SK-N-SH (cell line): ENCODE measurements at regions not wholly inside any gene's neighbourhood (a gene's known extent, or its start where the extent isn't known, plus 50 kb on each side); places are given as distances from the start of the nearest gene placed in this dataset.

Experiments
- EP300 ChIP-seq, 2 experiments: IDR thresholded peaks; 2 replicates each; pipeline versions ENCODE4 v1.4.0 to v1.6.1; 2012; ENCODE audit warnings: borderline replicate concordance in 1 of 2, low read depth in 1 of 2, low read length in 1 of 2
- EZH2phosphoT487 ChIP-seq: fragments of 200-600 bp; sonication (generic); IDR thresholded peaks from 2 replicates; pipeline ENCODE4 v1.6.1; 2017; ENCODE audit warnings: low read depth, mixed run types, mild to moderate bottlenecking, antibody characterized with exemption, moderate library complexity, borderline replicate concordance
- FOXJ3 ChIP-seq: sonication (generic); formaldehyde crosslinking; IDR thresholded peaks from 2 replicates; pipeline ENCODE4 v1.5.1; 2020; ENCODE audit warnings: mild to moderate bottlenecking, missing genetic modification reagents
- GABPA ChIP-seq: IDR thresholded peaks from 2 replicates; pipeline ENCODE4 v1.4.0; 2012; ENCODE audit warnings: low read depth, mild to moderate bottlenecking
- POLR2AphosphoS5 ChIP-seq: IDR thresholded peaks from 2 replicates; pipeline ENCODE4 v1.6.1; 2012; ENCODE audit warnings: low read depth, low read length
- RAD21 ChIP-seq: IDR thresholded peaks from 2 replicates; pipeline ENCODE4 v1.6.1; 2012; ENCODE audit warnings: mild to moderate bottlenecking, low read length
- RXRA ChIP-seq: IDR thresholded peaks from 2 replicates; pipeline ENCODE4 v1.4.0; 2012; ENCODE audit warnings: low read depth, mild to moderate bottlenecking, borderline replicate concordance
- SIN3A ChIP-seq: IDR thresholded peaks from 2 replicates; pipeline ENCODE4 v1.6.1; 2012; ENCODE audit warnings: low read depth, mild to moderate bottlenecking, low read length, moderate library complexity, borderline replicate concordance
- SMC3 ChIP-seq: IDR thresholded peaks from 2 replicates; pipeline ENCODE4 v1.6.1; 2012; ENCODE audit warnings: low read depth, low read length, improper control_type of control experiment
- TCF12 ChIP-seq: IDR thresholded peaks from 2 replicates; pipeline ENCODE4 v1.4.0; 2012
- TF ChIP-seq, protein P1 (sequence below): fragments of 200-600 bp; sonication (generic); IDR thresholded peaks from 2 replicates; pipeline ENCODE4 v1.6.1; 2017; ENCODE audit warnings: antibody characterized with exemption, mild to moderate bottlenecking, moderate library complexity
- TF ChIP-seq, protein P2 (sequence below): IDR thresholded peaks from 2 replicates; pipeline ENCODE4 v1.6.1; 2012; ENCODE audit warnings: mild to moderate bottlenecking, low read depth, low read length, moderate library complexity

DNA sequence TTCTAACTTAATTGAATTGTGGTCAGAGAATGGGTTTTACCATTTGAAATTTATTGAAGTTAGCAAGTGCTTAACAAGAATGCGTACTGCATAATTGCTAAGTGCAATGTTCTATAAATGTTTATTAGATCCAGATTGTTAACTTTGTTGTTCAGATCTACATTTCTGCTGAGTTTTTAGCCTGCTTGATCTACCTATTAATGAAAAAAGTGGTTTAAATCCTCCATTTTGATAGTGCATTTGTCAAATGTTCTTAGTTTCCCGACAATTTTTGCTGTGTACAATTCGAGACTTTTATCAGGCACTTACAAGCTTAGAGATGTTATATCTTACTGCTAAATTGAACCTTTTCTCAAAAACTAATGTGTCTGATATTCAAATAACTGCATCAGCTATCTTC is 156.4 kb upstream of the ADCY1 start:
- TF ChIP-seq FOXJ3 (no peak), SIN3A (no peak), RXRA (no peak), GABPA (no peak), EP300 (IDR thresholded peaks at IDR 0.05; ENCODE audit: borderline replicate concordance in 1 of 2, low read depth in 1 of 2, low read length in 1 of 2) (no peak), POLR2AphosphoS5 (no peak), SMC3 (no peak), EZH2phosphoT487 (no peak), RAD21 (no peak), TCF12 (no peak)
- TF ChIP-seq, protein P1, sequence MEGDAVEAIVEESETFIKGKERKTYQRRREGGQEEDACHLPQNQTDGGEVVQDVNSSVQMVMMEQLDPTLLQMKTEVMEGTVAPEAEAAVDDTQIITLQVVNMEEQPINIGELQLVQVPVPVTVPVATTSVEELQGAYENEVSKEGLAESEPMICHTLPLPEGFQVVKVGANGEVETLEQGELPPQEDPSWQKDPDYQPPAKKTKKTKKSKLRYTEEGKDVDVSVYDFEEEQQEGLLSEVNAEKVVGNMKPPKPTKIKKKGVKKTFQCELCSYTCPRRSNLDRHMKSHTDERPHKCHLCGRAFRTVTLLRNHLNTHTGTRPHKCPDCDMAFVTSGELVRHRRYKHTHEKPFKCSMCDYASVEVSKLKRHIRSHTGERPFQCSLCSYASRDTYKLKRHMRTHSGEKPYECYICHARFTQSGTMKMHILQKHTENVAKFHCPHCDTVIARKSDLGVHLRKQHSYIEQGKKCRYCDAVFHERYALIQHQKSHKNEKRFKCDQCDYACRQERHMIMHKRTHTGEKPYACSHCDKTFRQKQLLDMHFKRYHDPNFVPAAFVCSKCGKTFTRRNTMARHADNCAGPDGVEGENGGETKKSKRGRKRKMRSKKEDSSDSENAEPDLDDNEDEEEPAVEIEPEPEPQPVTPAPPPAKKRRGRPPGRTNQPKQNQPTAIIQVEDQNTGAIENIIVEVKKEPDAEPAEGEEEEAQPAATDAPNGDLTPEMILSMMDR = no peak
- TF ChIP-seq, protein P2, sequence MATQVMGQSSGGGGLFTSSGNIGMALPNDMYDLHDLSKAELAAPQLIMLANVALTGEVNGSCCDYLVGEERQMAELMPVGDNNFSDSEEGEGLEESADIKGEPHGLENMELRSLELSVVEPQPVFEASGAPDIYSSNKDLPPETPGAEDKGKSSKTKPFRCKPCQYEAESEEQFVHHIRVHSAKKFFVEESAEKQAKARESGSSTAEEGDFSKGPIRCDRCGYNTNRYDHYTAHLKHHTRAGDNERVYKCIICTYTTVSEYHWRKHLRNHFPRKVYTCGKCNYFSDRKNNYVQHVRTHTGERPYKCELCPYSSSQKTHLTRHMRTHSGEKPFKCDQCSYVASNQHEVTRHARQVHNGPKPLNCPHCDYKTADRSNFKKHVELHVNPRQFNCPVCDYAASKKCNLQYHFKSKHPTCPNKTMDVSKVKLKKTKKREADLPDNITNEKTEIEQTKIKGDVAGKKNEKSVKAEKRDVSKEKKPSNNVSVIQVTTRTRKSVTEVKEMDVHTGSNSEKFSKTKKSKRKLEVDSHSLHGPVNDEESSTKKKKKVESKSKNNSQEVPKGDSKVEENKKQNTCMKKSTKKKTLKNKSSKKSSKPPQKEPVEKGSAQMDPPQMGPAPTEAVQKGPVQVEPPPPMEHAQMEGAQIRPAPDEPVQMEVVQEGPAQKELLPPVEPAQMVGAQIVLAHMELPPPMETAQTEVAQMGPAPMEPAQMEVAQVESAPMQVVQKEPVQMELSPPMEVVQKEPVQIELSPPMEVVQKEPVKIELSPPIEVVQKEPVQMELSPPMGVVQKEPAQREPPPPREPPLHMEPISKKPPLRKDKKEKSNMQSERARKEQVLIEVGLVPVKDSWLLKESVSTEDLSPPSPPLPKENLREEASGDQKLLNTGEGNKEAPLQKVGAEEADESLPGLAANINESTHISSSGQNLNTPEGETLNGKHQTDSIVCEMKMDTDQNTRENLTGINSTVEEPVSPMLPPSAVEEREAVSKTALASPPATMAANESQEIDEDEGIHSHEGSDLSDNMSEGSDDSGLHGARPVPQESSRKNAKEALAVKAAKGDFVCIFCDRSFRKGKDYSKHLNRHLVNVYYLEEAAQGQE = no peak
